ENCODE measurements at regions not wholly inside any gene's neighbourhood (a gene's known extent, or its start where the extent isn't known, plus 50 kb on each side); places are given as distances from the start of the nearest gene placed in this dataset.

DNA sequence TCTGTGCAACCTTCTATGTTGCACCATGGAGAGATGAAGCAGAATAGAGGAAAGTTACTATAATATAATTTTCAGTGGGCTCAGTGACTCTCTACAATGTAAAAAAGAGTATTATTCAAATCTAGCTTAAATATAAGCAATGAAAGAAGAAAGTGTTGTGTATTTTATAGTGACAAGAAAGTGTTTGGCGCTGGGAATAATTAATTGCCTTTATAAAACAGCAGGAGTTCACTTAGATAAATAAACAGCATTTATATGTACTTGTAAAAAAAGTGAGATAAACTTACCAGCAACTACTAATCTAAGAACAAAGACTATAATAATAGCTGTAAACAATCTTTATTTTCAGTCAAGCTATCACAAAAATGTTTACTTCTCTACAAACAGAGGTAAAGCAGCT, 488.9 kb upstream of the PCDH10 start:
- 55 to 75% methylated on average over 1 of the region's 1 CpG for WGBS, 2 donors
- Histone ChIP-seq H3K4me1 (ENCODE audit: control insufficient read depth in 5 of 5, insufficient read depth in 5 of 5, low read length in 5 of 5) (peaks cover 0 to 8% (median 0%) of the 10 kb centered on the region in 5 donors), H3K9ac (ENCODE audit: insufficient read depth in 1 of 2, low read length in 2 of 2) (no peak overlapping the region), H3K9me3 (ENCODE audit: control insufficient read depth in 4 of 4, insufficient read depth in 3 of 4, low read length in 3 of 4) (peaks cover 0 to 5% (median 3%) of the 10 kb centered on the region in 4 donors), H3K36me3 (ENCODE audit: control insufficient read depth in 4 of 4, insufficient read depth in 4 of 4, low read length in 4 of 4) (no peaks in the 10 kb centered on the region), H3K4me3 (no peak overlapping the region), H3K27me3 (ENCODE audit: control insufficient read depth in 3 of 3, insufficient read depth in 3 of 3, low read length in 2 of 3) (no peaks in the 10 kb centered on the region), H3K27ac (ENCODE audit: low read depth in 1 of 2, low read length in 1 of 2) (no peak overlapping the region)
- DNase-seq, result peak in 2 of 3 donors; percentile 61 to 70
- no peak for ATAC-seq (ENCODE audit: insufficient read depth, low FRiP score)
- no peak for TF ChIP-seq CTCF (IDR thresholded peaks at IDR 0.05; ENCODE audit: control extremely low read depth, extremely low read depth)

GRCh38 chr4:132662456-132662855, 486.6 kb upstream of the PCDH10 start:
- Histone ChIP-seq H3K36me3 (ENCODE audit: control insufficient read depth in 4 of 4, insufficient read depth in 4 of 4, low read length in 4 of 4) (no peaks in the 10 kb centered on the region), H3K9me3 (ENCODE audit: control insufficient read depth in 4 of 4, insufficient read depth in 3 of 4, low read length in 3 of 4) (peaks cover 0 to 5% (median 2%) of the 10 kb centered on the region in 4 donors), H3K27ac (ENCODE audit: low read depth in 1 of 2, low read length in 1 of 2) (no peak overlapping the region), H3K4me1 (ENCODE audit: control insufficient read depth in 5 of 5, insufficient read depth in 5 of 5, low read length in 5 of 5) (peaks cover 0 to 8% (median 0%) of the 10 kb centered on the region in 5 donors), H3K27me3 (ENCODE audit: control insufficient read depth in 3 of 3, insufficient read depth in 3 of 3, low read length in 2 of 3) (no peaks in the 10 kb centered on the region), H3K4me3 (no peak overlapping the region), H3K9ac (ENCODE audit: insufficient read depth in 1 of 2, low read length in 2 of 2) (no peak overlapping the region)
- no peak for ATAC-seq (ENCODE audit: insufficient read depth, low FRiP score)
- DNase-seq, result peak in 1 of 3 donors; percentile 2
- no peak for TF ChIP-seq CTCF (IDR thresholded peaks at IDR 0.05; ENCODE audit: control extremely low read depth, extremely low read depth)
- WGBS, 2 donors, result 91% methylated on average over 1 of the region's 1 CpG

GRCh38 chr4:132669786-132670185, 479.3 kb upstream of the PCDH10 start:
- Histone ChIP-seq H3K27me3 (ENCODE audit: control insufficient read depth in 3 of 3, insufficient read depth in 3 of 3, low read length in 2 of 3) (no peaks in the 10 kb centered on the region), H3K4me1 (ENCODE audit: control insufficient read depth in 5 of 5, insufficient read depth in 5 of 5, low read length in 5 of 5) (no peaks in the 10 kb centered on the region), H3K4me3 (no peak overlapping the region), H3K36me3 (ENCODE audit: control insufficient read depth in 4 of 4, insufficient read depth in 4 of 4, low read length in 4 of 4) (no peaks in the 10 kb centered on the region), H3K27ac (ENCODE audit: low read depth in 1 of 2, low read length in 1 of 2) (no peak overlapping the region), H3K9ac (ENCODE audit: insufficient read depth in 1 of 2, low read length in 2 of 2) (no peak overlapping the region), H3K9me3 (ENCODE audit: control insufficient read depth in 4 of 4, insufficient read depth in 3 of 4, low read length in 3 of 4) (no peaks in the 10 kb centered on the region)
- DNase-seq (no peak), ATAC-seq (ENCODE audit: insufficient read depth, low FRiP score) (no peak)
- 0 to 40% methylated on average over 1 of the region's 1 CpG for WGBS, 2 donors
- TF ChIP-seq CTCF (IDR thresholded peaks at IDR 0.05; ENCODE audit: control extremely low read depth, extremely low read depth), result no peak

GRCh38 chr4:132670557-132670956, 478.5 kb upstream of the PCDH10 start:
- H3K27ac ChIP-seq (ENCODE audit: low read depth in 1 of 2, low read length in 1 of 2), result no peak overlapping the region
- TF ChIP-seq CTCF (IDR thresholded peaks at IDR 0.05; ENCODE audit: control extremely low read depth, extremely low read depth), result no peak
- H3K9ac ChIP-seq (ENCODE audit: insufficient read depth in 1 of 2, low read length in 2 of 2), result no peak overlapping the region
- DNase-seq (no peak), ATAC-seq (ENCODE audit: insufficient read depth, low FRiP score) (no peak)
- no peaks in the 10 kb centered on the region for H3K4me1 ChIP-seq (ENCODE audit: control insufficient read depth in 5 of 5, insufficient read depth in 5 of 5, low read length in 5 of 5)
- H3K36me3 ChIP-seq (ENCODE audit: control insufficient read depth in 4 of 4, insufficient read depth in 4 of 4, low read length in 4 of 4), result no peaks in the 10 kb centered on the region
- no peak overlapping the region for H3K4me3 ChIP-seq
- H3K9me3 ChIP-seq (ENCODE audit: control insufficient read depth in 4 of 4, insufficient read depth in 3 of 4, low read length in 3 of 4), result no peaks in the 10 kb centered on the region
- H3K27me3 ChIP-seq (ENCODE audit: control insufficient read depth in 3 of 3, insufficient read depth in 3 of 3, low read length in 2 of 3), result no peaks in the 10 kb centered on the region
- 73 to 74% methylated on average over 1 of the region's 1 CpG for WGBS, 2 donors
